ENCODE measurements at regions not wholly inside any gene's neighbourhood (a gene's known extent, or its start where the extent isn't known, plus 50 kb on each side); places are given as distances from the start of the nearest gene placed in this dataset.

DNA sequence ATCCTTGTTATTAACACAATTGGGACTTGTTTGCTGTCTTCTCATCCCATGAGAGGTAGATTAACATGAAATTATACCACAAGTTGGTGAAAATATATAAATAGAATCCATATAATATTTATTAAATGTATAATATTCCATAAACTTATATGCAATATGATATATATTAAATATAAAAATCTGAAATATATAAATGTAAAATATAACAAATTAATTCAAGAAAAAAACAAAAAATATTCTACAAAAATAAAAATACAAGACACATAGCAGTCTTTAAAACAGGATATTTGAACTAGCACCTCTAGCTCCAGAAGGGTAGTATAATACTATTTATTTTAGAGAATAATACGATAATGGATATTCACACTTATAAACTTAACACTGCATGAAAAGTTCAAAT, 603.3 kb upstream of the FLRT2 start:
- TF ChIP-seq SPI1 (IDR thresholded peaks at IDR 0.05; ENCODE audit: borderline replicate concordance, low read depth) (no peak), CTCF (IDR thresholded peaks at IDR 0.05; ENCODE audit: insufficient read depth, low read length) (no peak), GABPA (IDR thresholded peaks at IDR 0.05; ENCODE audit: low read depth) (no peak), POLR2AphosphoS5 (IDR thresholded peaks at IDR 0.05; ENCODE audit: low read depth) (no peak)
- TF ChIP-seq, protein P1, sequence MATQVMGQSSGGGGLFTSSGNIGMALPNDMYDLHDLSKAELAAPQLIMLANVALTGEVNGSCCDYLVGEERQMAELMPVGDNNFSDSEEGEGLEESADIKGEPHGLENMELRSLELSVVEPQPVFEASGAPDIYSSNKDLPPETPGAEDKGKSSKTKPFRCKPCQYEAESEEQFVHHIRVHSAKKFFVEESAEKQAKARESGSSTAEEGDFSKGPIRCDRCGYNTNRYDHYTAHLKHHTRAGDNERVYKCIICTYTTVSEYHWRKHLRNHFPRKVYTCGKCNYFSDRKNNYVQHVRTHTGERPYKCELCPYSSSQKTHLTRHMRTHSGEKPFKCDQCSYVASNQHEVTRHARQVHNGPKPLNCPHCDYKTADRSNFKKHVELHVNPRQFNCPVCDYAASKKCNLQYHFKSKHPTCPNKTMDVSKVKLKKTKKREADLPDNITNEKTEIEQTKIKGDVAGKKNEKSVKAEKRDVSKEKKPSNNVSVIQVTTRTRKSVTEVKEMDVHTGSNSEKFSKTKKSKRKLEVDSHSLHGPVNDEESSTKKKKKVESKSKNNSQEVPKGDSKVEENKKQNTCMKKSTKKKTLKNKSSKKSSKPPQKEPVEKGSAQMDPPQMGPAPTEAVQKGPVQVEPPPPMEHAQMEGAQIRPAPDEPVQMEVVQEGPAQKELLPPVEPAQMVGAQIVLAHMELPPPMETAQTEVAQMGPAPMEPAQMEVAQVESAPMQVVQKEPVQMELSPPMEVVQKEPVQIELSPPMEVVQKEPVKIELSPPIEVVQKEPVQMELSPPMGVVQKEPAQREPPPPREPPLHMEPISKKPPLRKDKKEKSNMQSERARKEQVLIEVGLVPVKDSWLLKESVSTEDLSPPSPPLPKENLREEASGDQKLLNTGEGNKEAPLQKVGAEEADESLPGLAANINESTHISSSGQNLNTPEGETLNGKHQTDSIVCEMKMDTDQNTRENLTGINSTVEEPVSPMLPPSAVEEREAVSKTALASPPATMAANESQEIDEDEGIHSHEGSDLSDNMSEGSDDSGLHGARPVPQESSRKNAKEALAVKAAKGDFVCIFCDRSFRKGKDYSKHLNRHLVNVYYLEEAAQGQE (IDR thresholded peaks at IDR 0.05; ENCODE audit: insufficient replicate concordance, low read depth), result no peak

GRCh38 chr14:84927096-84927827, 602.7 kb upstream of the FLRT2 start:
- Histone ChIP-seq H3K27me3 (ENCODE audit: insufficient read depth, poor library complexity, severe bottlenecking) (no peaks in the 10 kb centered on the region), H3K4me3 (replicated peaks; ENCODE audit: insufficient read depth, low read length) (no peak overlapping the region), H3K27ac (replicated peaks) (no peak overlapping the region)
- TF ChIP-seq CTCF (IDR thresholded peaks at IDR 0.05; ENCODE audit: insufficient read depth, low read length), result no peak
- TF ChIP-seq, protein P1 (IDR thresholded peaks at IDR 0.05; ENCODE audit: insufficient replicate concordance, low read depth), result no peak
- TF ChIP-seq SPI1 (IDR thresholded peaks at IDR 0.05; ENCODE audit: borderline replicate concordance, low read depth), result no peak
- no peak for TF ChIP-seq GABPA (IDR thresholded peaks at IDR 0.05; ENCODE audit: low read depth)
- no peak for TF ChIP-seq POLR2AphosphoS5 (IDR thresholded peaks at IDR 0.05; ENCODE audit: low read depth)
- DNase-seq (ENCODE audit: low read depth in 1 of 2, low spot score in 1 of 2), result no peak

More for the DNA sequence above, 603.3 kb upstream of the FLRT2 start:
- Histone ChIP-seq H3K27ac (replicated peaks) (no peak overlapping the region), H3K4me3 (replicated peaks; ENCODE audit: insufficient read depth, low read length) (no peak overlapping the region), H3K27me3 (ENCODE audit: insufficient read depth, poor library complexity, severe bottlenecking) (no peaks in the 10 kb centered on the region)
- DNase-seq (ENCODE audit: low read depth in 1 of 2, low spot score in 1 of 2), result no peak

GRCh38 chr14:84929086-84929485, 600.9 kb upstream of the FLRT2 start:
- Histone ChIP-seq H3K27ac (replicated peaks) (no peak overlapping the region), H3K27me3 (ENCODE audit: insufficient read depth, poor library complexity, severe bottlenecking) (no peaks in the 10 kb centered on the region), H3K4me3 (replicated peaks; ENCODE audit: insufficient read depth, low read length) (no peak overlapping the region)
- TF ChIP-seq CTCF (IDR thresholded peaks at IDR 0.05; ENCODE audit: insufficient read depth, low read length) (no peak), POLR2AphosphoS5 (IDR thresholded peaks at IDR 0.05; ENCODE audit: low read depth) (no peak)
- DNase-seq (ENCODE audit: low read depth in 1 of 2, low spot score in 1 of 2), result no peak

GRCh38 chr14:84929834-84930233, 600.1 kb upstream of the FLRT2 start:
- Histone ChIP-seq H3K4me3 (replicated peaks; ENCODE audit: insufficient read depth, low read length) (no peak overlapping the region), H3K27ac (replicated peaks) (no peak overlapping the region), H3K27me3 (ENCODE audit: insufficient read depth, poor library complexity, severe bottlenecking) (no peaks in the 10 kb centered on the region)
- no peak for DNase-seq (ENCODE audit: low read depth in 1 of 2, low spot score in 1 of 2)
- TF ChIP-seq SPI1 (IDR thresholded peaks at IDR 0.05; ENCODE audit: borderline replicate concordance, low read depth) (no peak), POLR2AphosphoS5 (IDR thresholded peaks at IDR 0.05; ENCODE audit: low read depth) (no peak), GABPA (IDR thresholded peaks at IDR 0.05; ENCODE audit: low read depth) (no peak), CTCF (IDR thresholded peaks at IDR 0.05; ENCODE audit: insufficient read depth, low read length) (no peak)
- TF ChIP-seq, protein P1 (IDR thresholded peaks at IDR 0.05; ENCODE audit: insufficient replicate concordance, low read depth), result no peak
